B cell (primary cell): ENCODE measurements at regions not wholly inside any gene's neighbourhood (a gene's known extent, or its start where the extent isn't known, plus 50 kb on each side); places are given as distances from the start of the nearest gene placed in this dataset.

Experiments used
- CTCF ChIP-seq: fragments of 200-600 bp; IDR thresholded peaks from one replicate; pipeline ENCODE4 v1.8.0; 2022; ENCODE audit warnings: antibody characterized with exemption, mild to moderate bottlenecking
- EZH2 ChIP-seq: IDR thresholded peaks from 2 replicates; pipeline ENCODE4 v1.6.1; 2012; ENCODE audit warnings: borderline replicate concordance, low read depth, mild to moderate bottlenecking, moderate library complexity, low read length; ENCODE audit not compliant: insufficient read depth, poor library complexity, severe bottlenecking

- TF ChIP-seq CTCF (no peak), EZH2 (no peak)
These were observed 339.0 kb upstream of the PABPC4L start for GRCh38 chr4:134540588-134540987.
